ENCODE measurements at regions not wholly inside any gene's neighbourhood (a gene's known extent, or its start where the extent isn't known, plus 50 kb on each side); places are given as distances from the start of the nearest gene placed in this dataset.
"Not testable (repeated sequence)": the region's sequence is repeated elsewhere in the genome, so short reads cannot be mapped to it uniquely, and the experiment has no call there.

DNA sequence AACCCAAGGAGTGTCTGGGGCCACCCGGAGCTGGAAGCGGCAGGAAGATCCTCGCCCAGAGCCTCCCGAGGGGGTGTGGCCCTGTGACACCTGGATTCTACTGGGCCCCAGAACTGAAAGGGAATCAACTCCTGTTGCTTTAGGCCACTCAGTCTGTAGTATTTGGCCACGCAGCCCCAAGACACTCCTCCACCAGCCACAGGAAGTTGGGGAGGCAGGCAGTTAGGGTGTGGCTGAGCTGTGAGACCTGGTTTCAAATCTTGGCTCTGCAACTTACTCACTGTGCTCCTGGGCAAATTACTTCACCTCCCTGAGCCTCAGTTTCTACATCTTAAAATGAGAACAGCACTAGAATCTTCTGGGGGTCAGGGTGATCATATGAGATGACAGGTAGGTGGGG lies 119.8 kb upstream of the PPP1R26 start:
- peaks cover 8% of the 10 kb centered on the region; the same call in 1 of the 2 replicates for H3K27me3 ChIP-seq
- H3K27ac ChIP-seq: no peak overlapping the region
- H3K9me3 ChIP-seq (replicated peaks): no peaks in the 10 kb centered on the region
- no peaks in the 10 kb centered on the region for H3K36me3 ChIP-seq
- H3K4me1 ChIP-seq: no peaks in the 10 kb centered on the region
- DNase-seq: no peak
- H3K4me3 ChIP-seq: no peak overlapping the region

DNA sequence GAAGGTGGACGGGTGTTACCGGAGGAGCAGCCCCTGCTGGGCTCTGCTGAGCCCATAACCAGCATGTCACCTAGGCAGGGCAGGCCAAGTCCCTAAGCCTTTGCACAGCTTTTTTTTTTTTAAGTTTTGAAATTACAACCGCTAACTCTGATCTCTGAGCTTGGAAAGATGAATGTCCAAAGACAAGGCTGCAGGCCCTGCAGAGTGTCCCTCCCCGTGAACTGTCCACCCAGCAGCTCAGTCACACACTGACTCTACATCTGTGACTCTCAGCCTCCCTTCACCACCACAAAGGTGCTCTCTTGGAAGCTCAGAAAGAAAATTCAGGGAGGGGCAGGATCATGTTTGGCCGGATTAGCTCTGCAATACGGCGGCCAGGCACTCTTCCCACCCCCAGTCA lies 119.0 kb upstream of the PPP1R26 start:
- H3K27me3 ChIP-seq: peaks cover 8% of the 10 kb centered on the region; the same call in 1 of the 2 replicates
- no peaks in the 10 kb centered on the region for H3K36me3 ChIP-seq
- H3K4me1 ChIP-seq: no peaks in the 10 kb centered on the region
- no peaks in the 10 kb centered on the region for H3K9me3 ChIP-seq (replicated peaks)
- no peak for DNase-seq
- H3K4me3 ChIP-seq: no peak overlapping the region
- no peak overlapping the region for H3K27ac ChIP-seq

DNA sequence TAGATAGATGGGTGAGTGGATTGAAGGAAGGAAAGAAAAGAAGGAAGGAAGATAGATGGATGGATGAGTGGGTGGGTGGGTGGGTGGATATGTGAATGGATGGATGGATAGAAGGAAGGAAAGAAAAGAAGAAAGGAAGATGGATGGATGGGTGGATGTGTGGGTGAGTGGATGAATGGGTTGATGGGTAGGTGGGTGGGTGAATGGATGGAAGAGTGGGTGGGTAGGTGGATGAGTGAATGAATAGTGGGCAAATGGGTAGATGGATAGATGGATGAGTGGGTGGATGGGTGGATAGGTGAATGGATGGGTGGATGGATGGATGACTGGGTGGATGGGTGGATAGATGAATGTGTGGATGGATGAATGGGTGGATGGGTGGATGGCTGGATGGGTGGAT lies 117.9 kb upstream of the PPP1R26 start:
- peaks cover 15% of the 10 kb centered on the region; the same call in 1 of the 2 replicates for H3K27me3 ChIP-seq
- H3K4me3 ChIP-seq; H3K4me1 ChIP-seq; H3K9me3 ChIP-seq (replicated peaks); H3K36me3 ChIP-seq; DNase-seq; H3K27ac ChIP-seq: not testable (repeated sequence)

DNA sequence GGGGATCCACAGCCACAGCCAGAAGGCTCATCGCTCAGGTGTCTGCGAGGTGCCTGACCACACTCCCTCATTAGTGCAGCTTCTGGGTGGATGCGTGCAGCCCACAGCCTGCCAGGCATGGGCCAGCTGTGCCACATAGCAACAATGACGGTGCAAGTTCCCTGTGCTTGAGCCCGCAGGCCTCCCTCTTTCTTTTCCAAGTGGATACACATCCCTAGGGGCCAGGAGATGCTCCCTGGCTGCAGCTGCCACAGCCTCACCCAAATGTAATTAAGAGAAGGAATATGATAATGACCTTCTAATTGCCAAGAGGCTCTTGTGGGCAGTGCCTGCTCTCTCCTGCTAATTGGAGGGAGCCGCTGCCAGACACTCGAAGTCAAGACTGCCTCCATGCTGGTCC lies 116.0 kb upstream of the PPP1R26 start:
- Histone ChIP-seq H3K9me3 (replicated peaks) (no peaks in the 10 kb centered on the region), H3K4me1 (no peaks in the 10 kb centered on the region), H3K4me3 (no peak overlapping the region), H3K27ac (no peak overlapping the region), H3K27me3 (peaks cover 15% of the 10 kb centered on the region; the same call in 1 of the 2 replicates), H3K36me3 (no peaks in the 10 kb centered on the region)
- DNase-seq: no peak

DNA sequence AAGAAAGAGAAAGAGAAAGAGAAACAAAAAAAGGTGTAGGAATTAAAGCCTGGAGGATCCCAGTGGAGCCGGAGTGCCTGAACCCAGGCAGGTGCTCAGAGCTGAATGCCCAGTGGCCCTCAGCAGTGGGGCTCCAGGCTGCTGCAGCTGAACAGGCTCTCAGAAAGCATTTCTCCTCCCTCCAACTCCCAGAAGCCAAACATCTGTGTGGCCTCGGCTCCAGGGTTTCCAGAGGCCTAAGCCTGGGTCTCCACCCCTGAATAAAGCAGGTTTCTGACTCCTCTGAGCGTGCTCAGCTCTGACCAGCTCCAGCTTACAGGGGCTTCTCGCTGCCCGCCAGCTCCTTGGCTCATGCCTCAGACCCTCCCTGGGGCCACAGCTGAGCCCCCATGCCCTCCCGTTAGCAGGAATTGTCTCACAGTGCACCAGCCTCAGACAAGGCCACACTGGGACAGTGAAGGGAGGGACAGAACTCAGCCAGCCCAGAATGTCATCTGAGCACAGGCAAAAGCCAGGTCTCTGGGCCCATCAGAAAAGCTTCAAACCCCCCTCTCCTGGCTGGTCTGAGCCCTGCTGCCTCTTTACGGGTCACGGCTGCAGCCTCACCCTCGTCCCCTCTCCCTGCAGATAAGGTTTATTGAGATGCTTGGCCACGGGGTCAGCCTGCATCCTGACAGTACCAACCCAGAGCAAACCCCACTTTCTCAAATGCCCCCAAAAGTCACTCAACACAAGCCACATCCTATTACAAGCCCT lies 114.4 kb upstream of the PPP1R26 start:
- Histone ChIP-seq H3K4me1 (no peaks in the 10 kb centered on the region), H3K36me3 (no peaks in the 10 kb centered on the region), H3K27me3 (peaks cover 22% of the 10 kb centered on the region; the same call in 1 of the 2 replicates), H3K9me3 (replicated peaks) (no peaks in the 10 kb centered on the region), H3K27ac (no peak overlapping the region), H3K4me3 (no peak overlapping the region)
- no peak for DNase-seq

DNA sequence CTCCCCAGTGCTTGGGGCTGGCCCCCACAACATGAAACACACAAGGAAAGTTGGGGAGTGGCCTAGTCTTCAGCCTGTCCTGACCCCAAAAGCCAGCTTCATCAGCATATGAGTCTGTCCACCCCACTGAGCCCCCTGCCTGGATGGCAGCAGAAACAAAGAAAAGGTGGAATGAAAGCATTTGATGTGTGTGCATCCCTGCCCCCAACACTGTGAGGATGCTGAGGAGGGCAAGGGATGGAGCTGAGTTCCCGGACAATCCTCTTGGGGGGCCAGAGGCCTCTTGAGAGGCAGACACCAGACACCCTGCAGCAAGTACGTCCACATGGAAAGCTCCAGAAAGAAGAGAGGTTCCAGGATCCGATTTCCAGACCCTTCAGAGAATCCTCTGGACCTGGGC lies 113.5 kb upstream of the PPP1R26 start:
- H3K4me1 ChIP-seq: no peaks in the 10 kb centered on the region
- H3K9me3 ChIP-seq (replicated peaks): no peaks in the 10 kb centered on the region
- no peak for DNase-seq
- H3K4me3 ChIP-seq: no peak overlapping the region
- H3K36me3 ChIP-seq: no peaks in the 10 kb centered on the region
- H3K27ac ChIP-seq: no peak overlapping the region
- peaks cover 31% of the 10 kb centered on the region for H3K27me3 ChIP-seq

DNA sequence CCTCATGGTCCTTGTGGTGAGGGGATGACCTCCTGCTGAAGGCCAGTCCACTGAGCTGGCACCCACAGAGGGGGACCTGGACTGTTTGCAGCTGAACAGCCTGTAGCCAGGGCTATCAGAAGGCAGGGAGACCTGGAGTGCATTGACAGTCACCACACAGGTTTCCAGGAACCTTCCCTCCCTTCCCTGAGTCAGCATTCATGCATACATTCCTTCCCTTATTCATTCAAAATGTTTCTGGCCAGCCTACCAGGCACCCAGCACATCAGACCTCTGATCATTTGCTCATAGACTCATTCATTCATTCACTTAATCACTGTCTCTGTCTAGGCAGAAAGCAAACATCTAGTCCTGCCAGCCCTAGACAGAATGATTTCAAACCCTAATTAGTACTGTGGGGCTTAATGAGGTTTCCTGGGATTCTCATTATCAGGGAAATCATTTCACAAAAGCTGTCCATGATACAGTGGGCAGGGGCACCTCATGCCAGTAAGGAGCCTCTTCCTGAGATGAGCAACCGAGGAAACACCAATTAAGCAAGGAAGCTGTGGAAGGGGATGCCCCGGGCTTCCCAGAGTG lies 110.1 kb upstream of the PPP1R26 start:
- H3K4me3 ChIP-seq: no peak overlapping the region
- H3K27ac ChIP-seq: no peak overlapping the region
- H3K9me3 ChIP-seq (replicated peaks): no peaks in the 10 kb centered on the region
- no peaks in the 10 kb centered on the region for H3K36me3 ChIP-seq
- peaks cover 53% of the 10 kb centered on the region for H3K27me3 ChIP-seq
- H3K4me1 ChIP-seq: no peaks in the 10 kb centered on the region
- DNase-seq: no peak

DNA sequence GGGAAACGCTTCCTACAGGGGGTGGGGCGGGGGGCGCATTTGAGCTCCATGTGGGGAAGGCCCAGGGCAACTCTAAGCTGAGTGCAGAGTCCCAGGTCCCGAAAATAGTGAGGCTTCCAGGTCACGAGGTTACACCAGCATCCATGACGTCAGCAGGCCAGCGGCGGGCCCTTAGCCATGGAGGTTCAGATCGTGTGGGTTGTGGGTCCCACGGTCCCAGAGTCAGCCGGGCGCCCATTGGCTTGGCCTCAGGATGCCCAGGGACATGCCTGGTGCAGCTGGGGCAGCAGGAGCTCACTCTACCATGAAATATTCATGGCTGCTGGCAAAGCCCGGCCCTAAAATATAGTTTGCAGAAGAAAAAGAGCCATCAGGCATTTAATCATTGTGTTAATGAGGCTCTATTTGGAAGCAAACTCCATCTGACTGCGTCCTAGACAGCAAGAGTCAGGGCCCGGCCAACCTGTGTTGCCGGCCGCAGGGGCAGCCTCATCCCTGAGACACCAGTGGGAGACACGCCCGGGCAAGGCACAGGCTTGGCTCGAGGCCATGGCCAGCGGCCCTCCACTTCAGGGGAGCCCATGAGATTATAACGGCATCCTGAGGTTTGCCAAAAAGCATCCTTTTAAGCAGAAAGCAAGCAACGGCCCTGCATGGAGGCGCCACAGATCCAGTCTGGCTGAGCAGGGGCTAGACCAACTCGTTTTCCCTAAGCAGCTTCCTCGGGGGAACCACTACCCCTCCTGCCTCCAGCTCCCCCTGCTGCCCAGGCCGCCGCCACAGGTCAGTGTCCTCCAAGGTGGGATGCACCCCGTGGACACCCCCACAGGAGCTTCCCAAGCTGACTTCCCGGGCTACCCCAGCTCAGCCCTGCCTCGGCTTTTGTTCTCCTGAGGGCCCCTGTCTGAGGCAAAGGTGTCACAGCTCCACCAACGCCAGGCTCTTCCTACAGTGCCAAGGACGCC lies 108.9 kb upstream of the PPP1R26 start:
- Histone ChIP-seq H3K36me3 (no peaks in the 10 kb centered on the region), H3K27me3 (peaks cover 55% of the 10 kb centered on the region), H3K27ac (no peak overlapping the region), H3K4me1 (no peaks in the 10 kb centered on the region), H3K9me3 (replicated peaks) (no peaks in the 10 kb centered on the region), H3K4me3 (no peak overlapping the region)
- DNase-seq: no peak

DNA sequence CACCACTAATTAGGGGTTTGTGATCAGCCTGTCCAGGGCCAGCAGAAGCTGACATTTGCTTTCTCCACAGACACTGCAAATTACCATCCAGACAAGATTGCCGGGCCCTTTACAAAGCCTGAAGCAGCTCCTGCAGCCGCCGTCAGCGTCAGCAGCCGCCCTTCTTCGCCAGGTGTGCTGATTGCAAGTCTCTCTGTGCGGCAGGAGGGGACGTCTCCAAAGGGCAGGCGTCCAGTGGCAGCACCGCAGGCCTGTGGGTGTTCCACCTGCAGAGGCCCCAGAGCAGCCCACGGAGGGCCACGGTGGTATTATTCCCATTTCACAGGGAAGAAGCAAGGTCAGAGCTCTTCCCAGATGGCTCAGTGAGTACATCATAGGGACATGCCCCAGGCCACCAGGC lies 108.0 kb upstream of the PPP1R26 start:
- H3K27ac ChIP-seq: no peak overlapping the region
- no peak overlapping the region for H3K4me3 ChIP-seq
- H3K27me3 ChIP-seq: peaks cover 56% of the 10 kb centered on the region
- no peaks in the 10 kb centered on the region for H3K4me1 ChIP-seq
- no peaks in the 10 kb centered on the region for H3K9me3 ChIP-seq (replicated peaks)
- DNase-seq: no peak
- no peaks in the 10 kb centered on the region for H3K36me3 ChIP-seq

DNA sequence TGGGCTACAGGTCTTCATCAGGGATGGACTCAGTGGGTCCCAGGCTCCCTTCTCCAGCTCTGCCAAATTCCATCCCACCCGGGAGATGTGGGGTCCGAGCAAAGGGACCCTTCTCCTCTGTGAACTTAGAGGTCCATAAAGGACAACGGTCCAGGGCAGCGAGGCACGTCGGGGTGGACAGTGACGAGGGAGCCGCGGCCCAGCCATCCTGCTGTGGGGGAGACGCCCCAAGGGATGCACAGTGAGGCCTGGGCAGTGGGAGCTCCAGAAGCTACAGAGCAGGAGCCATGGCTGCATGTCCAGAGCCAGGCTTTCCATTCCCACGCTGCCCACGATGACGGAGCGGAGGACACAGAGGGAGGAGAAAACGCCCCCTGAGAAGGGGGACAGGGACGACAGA lies 107.5 kb upstream of the PPP1R26 start:
- Histone ChIP-seq H3K4me3 (no peak overlapping the region), H3K27ac (no peak overlapping the region), H3K4me1 (no peaks in the 10 kb centered on the region), H3K9me3 (replicated peaks) (no peaks in the 10 kb centered on the region), H3K27me3 (peaks cover 61% of the 10 kb centered on the region), H3K36me3 (no peaks in the 10 kb centered on the region)
- DNase-seq: no peak

DNA sequence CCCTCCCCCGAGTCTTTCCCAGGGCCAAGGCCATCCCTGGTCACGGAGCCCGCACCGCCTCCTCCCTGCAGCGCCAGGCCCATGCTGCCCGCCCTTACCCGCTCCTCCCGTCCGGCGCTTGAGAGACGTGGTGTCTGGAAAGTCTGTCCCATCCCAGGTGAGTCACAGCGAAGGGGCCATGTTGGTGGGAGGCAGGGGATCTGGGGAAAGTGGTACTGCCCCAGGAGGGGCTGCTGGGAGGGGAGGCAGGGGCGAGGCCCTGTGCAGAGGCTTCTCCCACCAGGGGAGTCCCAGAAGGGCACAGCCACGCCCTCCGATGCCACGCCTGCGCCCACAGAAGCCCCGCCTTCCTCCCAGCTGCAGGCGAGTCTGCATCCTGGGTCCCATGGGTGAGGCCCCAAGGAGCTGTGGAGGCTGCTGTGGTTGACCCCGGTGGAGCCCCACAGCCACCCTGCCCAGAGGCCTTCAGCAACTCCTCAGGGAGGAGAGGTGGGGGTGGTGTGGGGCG lies 107.0 kb upstream of the PPP1R26 start:
- Histone ChIP-seq H3K4me1 (no peaks in the 10 kb centered on the region), H3K4me3 (no peak overlapping the region), H3K27me3 (peaks cover 66% of the 10 kb centered on the region), H3K27ac (no peak overlapping the region), H3K9me3 (replicated peaks) (no peaks in the 10 kb centered on the region), H3K36me3 (no peaks in the 10 kb centered on the region)
- DNase-seq: no peak

DNA sequence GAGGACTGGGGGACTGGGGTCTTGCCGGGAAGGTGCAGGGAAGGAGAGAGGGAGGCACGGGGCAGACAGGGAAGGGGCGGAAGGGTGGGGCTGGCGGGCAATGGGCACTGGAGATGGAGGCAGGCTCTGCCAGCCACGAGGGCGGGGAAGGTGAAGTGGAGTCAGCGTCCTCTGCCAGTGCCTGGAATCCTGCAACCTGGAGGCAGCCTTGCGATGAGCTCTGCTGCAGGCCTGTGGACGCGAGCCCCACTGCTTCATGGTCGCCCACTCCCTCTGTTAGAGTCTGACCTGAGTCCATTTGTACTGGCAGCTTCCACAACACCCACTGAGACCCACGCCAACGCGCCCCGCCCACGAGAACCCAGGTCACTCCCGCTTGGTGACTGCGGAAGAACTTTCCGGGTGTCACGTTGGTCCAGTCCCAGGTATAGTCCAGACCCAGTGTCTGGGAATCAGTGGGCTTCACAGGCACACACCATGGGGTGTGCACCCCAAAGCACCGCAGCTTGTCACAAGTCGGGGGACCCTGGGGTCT lies 106.4 kb upstream of the PPP1R26 start:
- Histone ChIP-seq H3K9me3 (replicated peaks) (no peaks in the 10 kb centered on the region), H3K27me3 (peaks cover 71% of the 10 kb centered on the region)
- no peak for DNase-seq

DNA sequence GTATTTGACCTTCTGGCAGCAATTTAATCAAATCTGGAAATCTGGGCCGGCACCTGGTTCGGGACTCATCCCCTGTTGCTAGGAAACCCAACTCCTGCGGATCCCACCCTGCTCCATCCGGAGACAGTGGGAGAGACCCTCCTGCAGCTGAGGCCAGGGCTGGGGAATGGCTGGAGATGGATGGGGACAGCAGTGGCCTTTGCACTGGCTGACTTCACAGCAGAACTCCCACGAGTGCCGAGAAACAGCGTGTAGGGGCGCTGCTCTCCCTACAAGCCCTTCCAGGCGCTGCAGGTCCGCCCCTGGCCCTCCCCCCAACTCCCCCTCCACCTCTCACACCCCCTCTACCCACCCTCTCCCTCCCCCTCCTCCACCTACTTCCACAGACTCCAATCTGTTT lies 105.8 kb upstream of the PPP1R26 start:
- Histone ChIP-seq H3K4me1 (no peaks in the 10 kb centered on the region), H3K27me3 (peaks cover 71% of the 10 kb centered on the region), H3K9me3 (replicated peaks) (no peaks in the 10 kb centered on the region), H3K36me3 (no peaks in the 10 kb centered on the region), H3K4me3 (no peak overlapping the region), H3K27ac (no peak overlapping the region)
- DNase-seq: no peak

More for the DNA sequence above, 106.4 kb upstream of the PPP1R26 start:
- H3K27ac ChIP-seq: no peak overlapping the region
- H3K4me1 ChIP-seq: no peaks in the 10 kb centered on the region
- H3K36me3 ChIP-seq: no peaks in the 10 kb centered on the region
- H3K4me3 ChIP-seq: no peak overlapping the region

DNA sequence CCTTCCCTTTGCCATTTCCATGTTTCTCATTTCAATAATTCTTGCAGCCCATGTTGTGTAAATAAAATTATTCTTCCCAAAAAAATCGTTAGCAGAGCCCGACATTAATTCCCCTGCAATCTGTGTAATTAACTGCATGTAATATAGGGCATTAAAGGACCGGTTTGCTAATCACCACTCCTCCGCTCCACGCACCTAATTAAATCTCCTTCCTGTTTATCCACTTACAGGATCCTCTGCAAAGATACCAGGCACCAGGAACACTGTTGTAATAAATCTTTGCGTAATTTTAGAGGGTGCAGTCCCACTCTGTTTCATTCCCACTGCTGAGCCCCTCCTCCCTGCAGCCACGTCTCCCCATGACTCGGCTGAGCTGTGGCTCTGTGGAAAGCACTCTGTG lies 105.0 kb upstream of the PPP1R26 start:
- Histone ChIP-seq H3K36me3 (no peaks in the 10 kb centered on the region), H3K4me1 (no peaks in the 10 kb centered on the region), H3K27ac (no peak overlapping the region), H3K9me3 (replicated peaks) (no peaks in the 10 kb centered on the region), H3K27me3 (peaks cover 70% of the 10 kb centered on the region), H3K4me3 (no peak overlapping the region)
- DNase-seq: no peak

DNA sequence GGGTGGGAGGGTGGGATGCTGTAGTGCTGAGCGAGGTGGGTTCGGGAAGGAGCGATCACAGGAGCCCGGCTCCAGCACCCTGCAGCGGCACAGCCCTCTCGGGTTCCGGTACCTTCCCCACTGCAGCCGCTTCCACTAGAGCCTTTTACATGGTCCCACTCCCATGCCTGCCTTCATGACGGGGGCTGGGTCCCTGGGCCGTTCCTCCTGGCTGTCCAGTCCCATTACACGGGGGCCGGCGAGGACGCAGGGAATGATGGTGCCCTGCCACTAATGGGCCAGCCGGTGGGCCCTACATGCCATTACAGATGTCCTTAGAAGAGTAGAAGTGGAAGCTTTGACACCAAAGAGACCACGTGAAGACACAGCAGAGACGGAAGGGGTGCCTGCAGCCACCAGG lies 104.6 kb upstream of the PPP1R26 start:
- H3K27ac ChIP-seq: no peak overlapping the region
- peaks cover 68% of the 10 kb centered on the region for H3K27me3 ChIP-seq
- H3K36me3 ChIP-seq: no peaks in the 10 kb centered on the region
- DNase-seq: no peak
- H3K9me3 ChIP-seq (replicated peaks): no peaks in the 10 kb centered on the region
- H3K4me1 ChIP-seq: no peaks in the 10 kb centered on the region
- H3K4me3 ChIP-seq: no peak overlapping the region
